ENCODE measurements at regions not wholly inside any gene's neighbourhood (a gene's known extent, or its start where the extent isn't known, plus 50 kb on each side); places are given as distances from the start of the nearest gene placed in this dataset.
"Not testable (repeated sequence)": the region's sequence is repeated elsewhere in the genome, so short reads cannot be mapped to it uniquely, and the experiment has no call there.

DNA sequence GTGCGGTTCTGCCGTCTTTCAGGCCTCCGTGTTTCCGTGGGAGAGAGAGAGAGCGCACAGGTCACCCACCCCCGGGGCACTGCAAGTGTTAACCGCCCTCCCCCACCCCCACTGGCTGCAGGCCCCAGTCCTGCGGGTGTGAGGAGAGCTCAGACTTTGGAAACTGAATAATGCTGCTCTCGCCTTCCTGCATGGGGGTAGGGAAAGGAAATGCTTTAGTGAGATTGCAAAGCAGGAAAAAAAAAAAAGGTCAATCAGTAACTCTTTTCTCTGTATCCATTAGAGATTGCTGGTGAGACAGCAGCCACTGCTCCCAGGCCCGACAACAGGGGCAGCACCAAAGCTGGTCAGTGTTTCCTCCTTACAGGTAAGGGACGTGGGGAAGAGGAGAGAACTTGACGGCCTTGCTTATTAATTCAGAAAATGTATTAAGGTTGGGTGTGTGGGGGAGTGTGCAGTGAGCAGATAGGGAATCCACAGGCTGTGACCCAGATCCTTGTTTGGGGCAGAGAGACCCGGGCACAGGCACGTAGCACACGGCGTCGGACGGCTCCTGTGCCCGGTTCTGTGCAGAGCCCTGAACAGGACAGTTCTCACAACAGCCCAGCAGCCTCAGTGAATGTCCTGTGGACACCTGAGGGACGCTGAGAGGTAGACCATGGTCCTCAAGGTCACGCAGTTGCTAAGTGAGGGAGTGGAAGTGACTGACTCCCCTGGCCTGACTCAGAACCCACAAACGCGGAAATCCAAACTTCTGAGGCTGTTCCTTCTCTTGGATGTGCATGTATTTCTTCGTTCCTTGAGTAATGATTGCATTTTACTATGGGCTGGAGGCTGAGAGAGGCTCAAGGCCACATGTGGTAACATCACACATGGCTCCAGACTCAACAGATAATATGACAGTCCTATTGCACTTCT lies 156.5 kb downstream of the FOXL1 start:
- H3K36me3 ChIP-seq (ENCODE audit: control insufficient read depth in 2 of 2, extremely low read depth in 1 of 2, insufficient read depth in 1 of 2, low read length in 1 of 2), result no peaks in the 10 kb centered on the region
- ATAC-seq (replicated peaks in 1 of 4) (no peak), DNase-seq (no peak)
- Mint-ChIP-seq H3K4me3 (no peak overlapping the region), H3K4me1 (peaks cover 0 to under 1% (median under 1%) of the 10 kb centered on the region in 3 donors), H3K36me3 (no peaks in the 10 kb centered on the region), H3K27ac (no peak overlapping the region), H3K27me3 (peaks cover 35 to 59% of the 10 kb centered on the region in 2 donors), H3K9me3 (no peaks in the 10 kb centered on the region)
- ChIA-PET POLR2A (no interaction called here), CTCF (no interaction called here)
- no peaks in the 10 kb centered on the region for H3K4me1 ChIP-seq (ENCODE audit: control insufficient read depth in 1 of 2, extremely low read depth in 1 of 2, insufficient read depth in 2 of 2, low read length in 2 of 2)
- H3K27ac ChIP-seq (ENCODE audit: low read length), result no peak overlapping the region
- no peak overlapping the region for H3K4me3 ChIP-seq (ENCODE audit: control insufficient read depth in 1 of 2, extremely low read depth in 1 of 2, low read length in 1 of 2)
- 84% methylated on average over 12 of the region's 24 CpGs for WGBS (ENCODE audit: insufficient coverage)
- H3K27me3 ChIP-seq (replicated peaks in 1 of 2; ENCODE audit: control insufficient read depth in 2 of 2, extremely low read depth in 1 of 2, insufficient read depth in 2 of 2, low read length in 1 of 2), result peaks cover 4 to 56% of the 10 kb centered on the region in 2 experiments
- no peaks in the 10 kb centered on the region for H3K9me3 ChIP-seq

DNA sequence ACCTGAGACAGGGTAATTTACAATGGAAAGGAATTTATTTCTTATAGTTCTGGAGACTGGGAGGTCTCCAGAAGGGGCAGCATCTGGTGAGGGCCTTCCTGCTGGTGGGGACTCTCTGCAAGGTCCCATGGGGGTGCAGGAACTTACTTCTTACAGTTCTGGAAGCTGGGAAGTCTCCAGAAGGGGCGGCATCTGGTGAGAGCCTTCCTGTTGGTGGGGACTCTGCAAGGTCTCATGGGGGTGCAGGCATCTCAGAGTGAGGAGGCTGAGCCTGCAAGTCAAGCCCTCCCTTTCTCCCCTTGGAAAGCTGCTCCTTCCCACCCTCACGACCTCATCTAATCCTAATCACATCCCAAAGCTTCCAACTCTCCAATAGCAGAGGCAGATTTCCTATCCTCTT lies 157.4 kb downstream of the FOXL1 start:
- POLR2A ChIA-PET, result no interaction called here
- H3K9me3 ChIP-seq, result no peaks in the 10 kb centered on the region
- Mint-ChIP-seq H3K27me3 (peaks cover 40 to 61% of the 10 kb centered on the region in 2 donors), H3K9me3 (no peaks in the 10 kb centered on the region), H3K4me1 (peaks cover 4 to 6% (median 4%) of the 10 kb centered on the region in 3 donors), H3K4me3 (no peak overlapping the region), H3K27ac (no peak overlapping the region), H3K36me3 (no peaks in the 10 kb centered on the region)
- H3K4me3 ChIP-seq (ENCODE audit: control insufficient read depth in 1 of 2, extremely low read depth in 1 of 2, low read length in 1 of 2), result no peak overlapping the region
- no peak for DNase-seq
- no peak overlapping the region for H3K27ac ChIP-seq (ENCODE audit: low read length)
- no peaks in the 10 kb centered on the region for H3K4me1 ChIP-seq (ENCODE audit: control insufficient read depth in 1 of 2, extremely low read depth in 1 of 2, insufficient read depth in 2 of 2, low read length in 2 of 2)
- no CpG with 5 or more reads among the region's 2 CpGs for WGBS (ENCODE audit: insufficient coverage)
- H3K27me3 ChIP-seq (replicated peaks in 1 of 2; ENCODE audit: control insufficient read depth in 2 of 2, extremely low read depth in 1 of 2, insufficient read depth in 2 of 2, low read length in 1 of 2), result peaks cover 4 to 56% of the 10 kb centered on the region in 2 experiments
- CTCF ChIA-PET, result interaction anchor here in 1 of 2 donors (0.7 kb wide), 1 partner anchor 91 kb away, joined by 4 read pairs; no protein-coding TSS in a partner anchor
- ATAC-seq (replicated peaks in 1 of 4), result no peak
- H3K36me3 ChIP-seq (ENCODE audit: control insufficient read depth in 2 of 2, extremely low read depth in 1 of 2, insufficient read depth in 1 of 2, low read length in 1 of 2), result no peaks in the 10 kb centered on the region

GRCh38 chr16:86736502-86736901 lies 158.2 kb downstream of the FOXL1 start:
- WGBS (ENCODE audit: insufficient coverage), result 68% methylated on average over 4 of the region's 7 CpGs
- Histone ChIP-seq H3K9me3 (no peaks in the 10 kb centered on the region), H3K4me3 (ENCODE audit: control insufficient read depth in 1 of 2, extremely low read depth in 1 of 2, low read length in 1 of 2) (no peak overlapping the region), H3K4me1 (ENCODE audit: control insufficient read depth in 1 of 2, extremely low read depth in 1 of 2, insufficient read depth in 2 of 2, low read length in 2 of 2) (peaks cover 0 to 4% of the 10 kb centered on the region in 2 experiments), H3K27ac (ENCODE audit: low read length) (no peak overlapping the region), H3K27me3 (replicated peaks in 1 of 2; ENCODE audit: control insufficient read depth in 2 of 2, extremely low read depth in 1 of 2, insufficient read depth in 2 of 2, low read length in 1 of 2) (peaks cover 4 to 58% of the 10 kb centered on the region in 2 experiments), H3K36me3 (ENCODE audit: control insufficient read depth in 2 of 2, extremely low read depth in 1 of 2, insufficient read depth in 1 of 2, low read length in 1 of 2) (no peaks in the 10 kb centered on the region)
- ATAC-seq (replicated peaks in 1 of 4) (no peak), DNase-seq (no peak)
- Mint-ChIP-seq H3K4me1 (peaks cover 11 to 14% (median 11%) of the 10 kb centered on the region in 3 donors), H3K36me3 (no peaks in the 10 kb centered on the region), H3K27ac (no peak overlapping the region), H3K27me3 (peaks cover 47 to 63% of the 10 kb centered on the region in 2 donors), H3K4me3 (no peak overlapping the region), H3K9me3 (no peaks in the 10 kb centered on the region)
- ChIA-PET CTCF (no interaction called here), POLR2A (no interaction called here)

GRCh38 chr16:86737083-86737482 lies 158.7 kb downstream of the FOXL1 start:
- peaks cover 51 to 63% of the 10 kb centered on the region in 2 donors for H3K27me3 Mint-ChIP-seq
- 53% methylated on average over 2 of the region's 7 CpGs for WGBS (ENCODE audit: insufficient coverage)

GRCh38 chr16:86738322-86738721 lies 160.0 kb downstream of the FOXL1 start:
- H3K9me3 ChIP-seq; H3K4me3 Mint-ChIP-seq; DNase-seq; CTCF ChIA-PET; H3K27ac Mint-ChIP-seq; POLR2A ChIA-PET; H3K27ac ChIP-seq (ENCODE audit: low read length); H3K36me3 ChIP-seq (ENCODE audit: control insufficient read depth in 2 of 2, extremely low read depth in 1 of 2, insufficient read depth in 1 of 2, low read length in 1 of 2); H3K9me3 Mint-ChIP-seq; ATAC-seq (replicated peaks in 1 of 4); H3K4me1 ChIP-seq (ENCODE audit: control insufficient read depth in 1 of 2, extremely low read depth in 1 of 2, insufficient read depth in 2 of 2, low read length in 2 of 2); H3K36me3 Mint-ChIP-seq; H3K4me3 ChIP-seq (ENCODE audit: control insufficient read depth in 1 of 2, extremely low read depth in 1 of 2, low read length in 1 of 2): not testable (repeated sequence)
- H3K27me3 ChIP-seq (replicated peaks in 1 of 2; ENCODE audit: control insufficient read depth in 2 of 2, extremely low read depth in 1 of 2, insufficient read depth in 2 of 2, low read length in 1 of 2), result peaks cover 4 to 44% of the 10 kb centered on the region in 2 experiments
- peaks cover 14 to 19% (median 17%) of the 10 kb centered on the region in 3 donors for H3K4me1 Mint-ChIP-seq
- 85% methylated on average over 16 of the region's 35 CpGs for WGBS (ENCODE audit: insufficient coverage)
- H3K27me3 Mint-ChIP-seq, result peaks cover 52 to 57% of the 10 kb centered on the region in 2 donors

More at GRCh38 chr16:86737083-86737482, 158.7 kb downstream of the FOXL1 start:
- no peaks in the 10 kb centered on the region for H3K9me3 ChIP-seq
- no peak overlapping the region for H3K4me3 ChIP-seq (ENCODE audit: control insufficient read depth in 1 of 2, extremely low read depth in 1 of 2, low read length in 1 of 2)
- Mint-ChIP-seq H3K4me3 (no peak overlapping the region), H3K36me3 (no peaks in the 10 kb centered on the region), H3K4me1 (peaks cover 14 to 19% (median 17%) of the 10 kb centered on the region in 3 donors), H3K9me3 (no peaks in the 10 kb centered on the region), H3K27ac (no peak overlapping the region)
- no peak overlapping the region for H3K27ac ChIP-seq (ENCODE audit: low read length)
- DNase-seq (no peak), ATAC-seq (replicated peaks in 1 of 4) (no peak)
- H3K4me1 ChIP-seq (ENCODE audit: control insufficient read depth in 1 of 2, extremely low read depth in 1 of 2, insufficient read depth in 2 of 2, low read length in 2 of 2), result peaks cover 0 to 4% of the 10 kb centered on the region in 2 experiments
- CTCF ChIA-PET, result no interaction called here
- H3K36me3 ChIP-seq (ENCODE audit: control insufficient read depth in 2 of 2, extremely low read depth in 1 of 2, insufficient read depth in 1 of 2, low read length in 1 of 2), result no peaks in the 10 kb centered on the region
- POLR2A ChIA-PET, result no interaction called here
- H3K27me3 ChIP-seq (replicated peaks in 1 of 2; ENCODE audit: control insufficient read depth in 2 of 2, extremely low read depth in 1 of 2, insufficient read depth in 2 of 2, low read length in 1 of 2), result peaks cover 4 to 55% of the 10 kb centered on the region in 2 experiments

DNA sequence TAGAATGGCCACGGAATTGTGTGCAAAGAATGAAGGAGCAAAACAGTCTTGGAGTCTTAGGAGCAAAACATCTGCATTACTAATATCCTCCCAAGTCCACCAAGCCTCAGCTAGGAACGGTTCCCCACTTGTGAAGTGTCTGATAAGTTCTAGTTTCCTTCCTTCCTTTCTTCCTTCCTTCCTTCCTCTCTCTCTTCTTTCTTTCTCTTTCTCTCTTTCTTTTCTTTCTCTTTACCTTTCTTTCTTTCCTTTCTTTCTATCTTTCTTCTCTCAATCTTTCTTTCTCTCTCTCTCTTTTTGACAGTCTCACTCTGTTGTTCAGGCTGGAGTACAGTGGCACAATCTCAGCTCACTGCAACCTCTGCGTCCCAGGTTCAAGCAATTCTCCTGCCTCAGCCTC lies 160.8 kb downstream of the FOXL1 start:
- Mint-ChIP-seq H3K36me3 (no peaks in the 10 kb centered on the region), H3K27me3 (peaks cover 51 to 56% of the 10 kb centered on the region in 2 donors), H3K27ac (no peak overlapping the region), H3K4me1 (peaks cover 14 to 19% (median 17%) of the 10 kb centered on the region in 3 donors), H3K4me3 (no peak overlapping the region), H3K9me3 (no peaks in the 10 kb centered on the region)
- WGBS (ENCODE audit: insufficient coverage), result 80% methylated on average over 1 of the region's 3 CpGs
- Histone ChIP-seq H3K9me3 (no peaks in the 10 kb centered on the region), H3K36me3 (ENCODE audit: control insufficient read depth in 2 of 2, extremely low read depth in 1 of 2, insufficient read depth in 1 of 2, low read length in 1 of 2) (no peaks in the 10 kb centered on the region), H3K27me3 (replicated peaks in 1 of 2; ENCODE audit: control insufficient read depth in 2 of 2, extremely low read depth in 1 of 2, insufficient read depth in 2 of 2, low read length in 1 of 2) (peaks cover 0 to 38% of the 10 kb centered on the region in 2 experiments), H3K4me1 (ENCODE audit: control insufficient read depth in 1 of 2, extremely low read depth in 1 of 2, insufficient read depth in 2 of 2, low read length in 2 of 2) (peaks cover 0 to 4% of the 10 kb centered on the region in 2 experiments), H3K27ac (ENCODE audit: low read length) (no peak overlapping the region), H3K4me3 (ENCODE audit: control insufficient read depth in 1 of 2, extremely low read depth in 1 of 2, low read length in 1 of 2) (no peak overlapping the region)
- POLR2A ChIA-PET, result no interaction called here
- CTCF ChIA-PET, result no interaction called here
- ATAC-seq (replicated peaks in 1 of 4) (no peak), DNase-seq (no peak)

Measured in T-cell (primary cell).